Tibial artery (tissue), 4 donors: ENCODE measurements at regions not wholly inside any gene's neighbourhood (a gene's known extent, or its start where the extent isn't known, plus 50 kb on each side); places are given as distances from the start of the nearest gene placed in this dataset.

ENCODE experiments used
- DNase-seq, 2 donors: peaks; one replicate each; pipeline ENCODE4 v3.0.0-alpha.2; 2019
- H3K27ac ChIP-seq, 2 donors: fragments of 200-600 bp; sonication (generic) in 1 of 2; 1 replicate in 1 of 2; 2 replicates in 1 of 2; pipeline ENCODE4 v1.5.1; 2018 to 2019; ENCODE audit warnings: mild to moderate bottlenecking in 1 of 2
- H3K27me3 ChIP-seq, 2 donors: fragments of 200-600 bp; sonication (generic) in 1 of 2; one replicate each; pipeline versions ENCODE4 v1.5.1 to v1.6.0; 2016 to 2019
- H3K36me3 ChIP-seq, 3 donors: fragments of 200-600 bp; sonication (generic) in 2 of 3; one replicate each; pipeline ENCODE4 v1.5.1; 2016 to 2019; ENCODE audit warnings: mild to moderate bottlenecking in 2 of 3
- H3K4me1 ChIP-seq, 4 donors: fragments of 200-600 bp; sonication (generic) in 2 of 4; 1 replicate in 3 of 4; 2 replicates in 1 of 4; pipeline ENCODE4 v1.5.1; 2016 to 2019
- H3K4me3 ChIP-seq, 2 donors: fragments of 200-600 bp; sonication (generic) in 1 of 2; 1 replicate in 1 of 2; 2 replicates in 1 of 2; pipeline ENCODE4 v1.5.1; 2018 to 2019; ENCODE audit warnings: mild to moderate bottlenecking in 2 of 2
- H3K9me3 ChIP-seq, 3 donors: fragments of 200-600 bp; sonication (generic) in 1 of 3; one replicate each; pipeline ENCODE4 v1.5.1; 2016 to 2019
- intact Hi-C: fragments of 100-400 bp; cut with DNase I; formaldehyde crosslinking; loops from one replicate; pipeline ENCODE4 v1.15.0; 2023; ENCODE audit warnings: low total_unique reads
- TF ChIP-seq, protein P1 (sequence below), 2 experiments: fragments of 200-600 bp in 1 of 2; fragments of 450-650 bp in 1 of 2; IDR thresholded peaks; one replicate each; pipeline ENCODE4 v1.5.1; 2017 to 2019; ENCODE audit warnings: antibody characterized with exemption in 2 of 2, mild to moderate bottlenecking in 1 of 2, moderate library complexity in 1 of 2

DNA sequence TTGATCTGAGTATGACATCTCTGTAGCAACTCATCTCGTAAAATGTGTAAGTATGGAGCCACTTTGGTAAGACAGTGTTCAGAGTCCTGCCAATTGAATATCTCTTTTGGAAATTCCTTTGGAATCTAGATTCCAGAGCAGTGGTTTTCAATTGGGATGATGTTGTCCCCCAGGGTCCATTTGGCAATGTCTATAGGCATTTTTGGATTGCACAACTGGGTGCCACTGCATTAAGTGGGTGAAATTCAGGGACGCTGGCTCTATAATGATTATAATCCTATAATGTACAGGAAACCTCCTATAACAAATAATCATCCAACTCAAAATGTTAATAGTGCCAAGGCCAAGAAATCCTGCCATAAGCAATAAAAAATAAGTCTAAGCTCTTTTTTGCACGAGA is 404.8 kb upstream of the RAG2 start:
- TF ChIP-seq, protein P1, sequence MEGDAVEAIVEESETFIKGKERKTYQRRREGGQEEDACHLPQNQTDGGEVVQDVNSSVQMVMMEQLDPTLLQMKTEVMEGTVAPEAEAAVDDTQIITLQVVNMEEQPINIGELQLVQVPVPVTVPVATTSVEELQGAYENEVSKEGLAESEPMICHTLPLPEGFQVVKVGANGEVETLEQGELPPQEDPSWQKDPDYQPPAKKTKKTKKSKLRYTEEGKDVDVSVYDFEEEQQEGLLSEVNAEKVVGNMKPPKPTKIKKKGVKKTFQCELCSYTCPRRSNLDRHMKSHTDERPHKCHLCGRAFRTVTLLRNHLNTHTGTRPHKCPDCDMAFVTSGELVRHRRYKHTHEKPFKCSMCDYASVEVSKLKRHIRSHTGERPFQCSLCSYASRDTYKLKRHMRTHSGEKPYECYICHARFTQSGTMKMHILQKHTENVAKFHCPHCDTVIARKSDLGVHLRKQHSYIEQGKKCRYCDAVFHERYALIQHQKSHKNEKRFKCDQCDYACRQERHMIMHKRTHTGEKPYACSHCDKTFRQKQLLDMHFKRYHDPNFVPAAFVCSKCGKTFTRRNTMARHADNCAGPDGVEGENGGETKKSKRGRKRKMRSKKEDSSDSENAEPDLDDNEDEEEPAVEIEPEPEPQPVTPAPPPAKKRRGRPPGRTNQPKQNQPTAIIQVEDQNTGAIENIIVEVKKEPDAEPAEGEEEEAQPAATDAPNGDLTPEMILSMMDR (IDR thresholded peaks at IDR 0.05), result no peak
- H3K27me3 ChIP-seq, result no peaks in the 10 kb centered on the region
- no peaks in the 10 kb centered on the region for H3K36me3 ChIP-seq
- H3K9me3 ChIP-seq, result no peaks in the 10 kb centered on the region
- no peak for DNase-seq
- H3K4me3 ChIP-seq, result no peak overlapping the region
- H3K27ac ChIP-seq, result no peak overlapping the region
- intact Hi-C loops, result no loop called here
- H3K4me1 ChIP-seq, result no peaks in the 10 kb centered on the region

DNA sequence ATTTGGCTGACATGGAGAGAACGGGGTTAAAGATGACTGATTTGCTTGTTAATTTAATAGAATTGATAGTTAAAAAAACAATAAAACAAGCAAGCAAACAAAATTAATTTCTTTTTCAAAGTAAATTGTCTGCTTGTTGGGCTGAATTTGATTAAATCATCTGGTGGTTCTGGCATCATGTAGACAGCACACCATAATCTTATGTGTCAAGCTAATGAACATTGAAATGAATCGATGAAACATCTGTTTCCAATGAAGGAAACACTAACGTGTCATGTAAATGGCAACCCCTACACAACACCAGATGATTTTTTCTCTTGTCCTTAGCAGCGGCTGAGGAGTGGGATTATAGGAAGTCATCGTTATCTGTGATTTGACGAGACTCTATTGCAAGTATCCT is 399.6 kb upstream of the RAG2 start:
- Histone ChIP-seq H3K4me3 (no peak overlapping the region), H3K4me1 (no peaks in the 10 kb centered on the region), H3K27ac (no peak overlapping the region), H3K9me3 (no peaks in the 10 kb centered on the region), H3K27me3 (no peaks in the 10 kb centered on the region), H3K36me3 (no peaks in the 10 kb centered on the region)
- intact Hi-C loops, result no loop called here
- TF ChIP-seq, protein P1 (IDR thresholded peaks at IDR 0.05), result no peak
- DNase-seq, result no peak

DNA sequence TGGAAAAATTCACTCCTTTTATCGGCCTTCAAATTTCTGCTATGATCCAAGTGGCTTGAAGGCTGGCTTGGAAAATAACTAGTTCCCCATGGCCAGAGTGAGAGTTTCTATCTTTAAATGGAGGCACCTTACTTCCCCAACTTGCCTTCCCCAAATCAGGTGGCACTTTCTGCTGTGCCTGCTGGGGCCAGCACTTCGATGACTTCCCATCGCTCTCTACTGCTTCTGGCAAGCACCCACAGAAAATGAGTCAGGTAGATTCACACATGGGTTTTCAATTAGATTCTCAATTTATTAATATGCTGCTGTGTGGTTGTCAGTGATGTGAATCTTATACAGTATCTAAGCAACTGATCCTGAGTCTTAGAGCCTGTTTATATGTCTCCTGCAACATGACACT is 398.8 kb upstream of the RAG2 start:
- TF ChIP-seq, protein P1 (IDR thresholded peaks at IDR 0.05), result no peak
- H3K4me3 ChIP-seq, result no peak overlapping the region
- H3K27me3 ChIP-seq, result no peaks in the 10 kb centered on the region
- DNase-seq, result no peak
- H3K4me1 ChIP-seq, result no peaks in the 10 kb centered on the region
- H3K27ac ChIP-seq, result no peak overlapping the region
- H3K36me3 ChIP-seq, result no peaks in the 10 kb centered on the region
- no peaks in the 10 kb centered on the region for H3K9me3 ChIP-seq
- intact Hi-C loops, result no loop called here

DNA sequence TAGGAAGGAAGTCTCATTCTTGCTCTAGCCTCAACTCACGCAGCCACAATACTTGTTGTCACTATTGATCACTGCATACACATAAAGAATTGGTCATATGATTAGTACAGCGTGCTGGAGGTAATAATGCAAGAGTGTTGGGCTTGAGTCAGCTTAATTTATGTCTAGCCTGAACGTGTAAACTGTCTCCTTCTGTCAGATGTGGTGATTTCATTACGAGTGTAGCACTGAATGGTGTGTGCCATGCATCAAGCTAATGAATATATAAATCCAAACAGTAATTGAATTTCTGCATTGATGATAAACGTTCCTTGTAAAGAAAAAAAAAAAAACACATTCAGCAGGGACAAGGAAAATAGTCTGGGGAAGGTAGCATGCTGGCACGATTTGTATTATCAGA is 396.2 kb upstream of the RAG2 start:
- DNase-seq, result no peak
- TF ChIP-seq, protein P1 (IDR thresholded peaks at IDR 0.05), result no peak
- H3K27ac ChIP-seq, result no peak overlapping the region
- no peaks in the 10 kb centered on the region for H3K9me3 ChIP-seq
- H3K36me3 ChIP-seq, result no peaks in the 10 kb centered on the region
- no peaks in the 10 kb centered on the region for H3K27me3 ChIP-seq
- intact Hi-C loops, result no loop called here
- no peaks in the 10 kb centered on the region for H3K4me1 ChIP-seq
- H3K4me3 ChIP-seq, result no peak overlapping the region

DNA sequence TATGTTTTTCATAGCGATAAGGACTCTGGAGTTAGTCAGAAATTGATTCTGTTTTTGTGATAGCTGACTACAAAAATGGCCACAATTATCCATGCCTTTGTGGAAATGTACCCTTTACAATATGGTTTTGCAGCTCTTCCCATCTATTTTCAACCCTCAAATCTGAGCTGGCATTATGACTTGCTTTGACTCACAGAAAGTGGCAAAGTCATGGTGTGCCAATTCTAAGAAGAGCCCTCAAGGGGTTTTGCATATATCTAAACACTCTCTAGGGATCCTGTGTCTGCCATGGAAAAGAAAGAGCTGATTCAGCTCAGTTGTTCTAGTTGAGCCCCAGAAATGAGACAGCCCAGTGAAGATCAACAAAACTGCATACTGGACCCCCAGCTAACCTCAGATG is 390.5 kb upstream of the RAG2 start:
- TF ChIP-seq, protein P1 (IDR thresholded peaks at IDR 0.05), result no peak

DNA sequence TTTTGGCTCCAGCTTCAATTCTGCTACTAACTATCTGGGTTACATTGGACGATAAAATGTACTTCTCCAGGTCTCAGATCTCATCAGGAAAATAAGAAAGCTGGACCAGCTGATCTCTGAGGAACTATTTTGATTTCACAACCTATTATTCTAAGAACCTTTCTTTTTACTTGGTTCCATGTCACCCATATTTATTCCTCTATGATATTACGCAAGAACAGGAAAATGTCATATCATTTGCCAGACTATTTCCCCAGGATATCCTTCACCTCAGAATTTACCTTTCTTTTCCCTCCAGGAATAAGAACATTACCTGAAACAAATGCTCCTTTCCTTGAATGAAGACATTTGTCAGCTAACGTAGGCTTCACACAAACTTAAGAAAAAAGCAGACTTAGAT is 387.5 kb upstream of the RAG2 start:
- H3K4me1 ChIP-seq, result no peaks in the 10 kb centered on the region
- DNase-seq, result no peak
- H3K27ac ChIP-seq, result no peak overlapping the region
- H3K4me3 ChIP-seq, result no peak overlapping the region
- H3K36me3 ChIP-seq, result no peaks in the 10 kb centered on the region
- TF ChIP-seq, protein P1 (IDR thresholded peaks at IDR 0.05), result no peak
- H3K27me3 ChIP-seq, result no peaks in the 10 kb centered on the region
- no peaks in the 10 kb centered on the region for H3K9me3 ChIP-seq
- intact Hi-C loops, result no loop called here

More for the DNA sequence above, 390.5 kb upstream of the RAG2 start:
- H3K4me3 ChIP-seq, result no peak overlapping the region
- H3K4me1 ChIP-seq, result no peaks in the 10 kb centered on the region
- intact Hi-C loops, result no loop called here
- H3K36me3 ChIP-seq, result no peaks in the 10 kb centered on the region
- H3K9me3 ChIP-seq, result no peaks in the 10 kb centered on the region
- no peaks in the 10 kb centered on the region for H3K27me3 ChIP-seq
- no peak overlapping the region for H3K27ac ChIP-seq
- no peak for DNase-seq
